Peyer's patch (tissue), 4 donors: ENCODE measurements at regions not wholly inside any gene's neighbourhood (a gene's known extent, or its start where the extent isn't known, plus 50 kb on each side); places are given as distances from the start of the nearest gene placed in this dataset.

Experiments
- CTCF ChIP-seq, 6 experiments: fragments of 450-650 bp in 4 of 6; fragments of 200-600 bp in 2 of 6; sonication (generic) in 1 of 6; IDR thresholded peaks; one replicate each; pipeline ENCODE4 v1.5.1; 2017 to 2019; ENCODE audit warnings: antibody characterized with exemption in 6 of 6, mild to moderate bottlenecking in 3 of 6, moderate library complexity in 1 of 6
- POLR2A ChIP-seq, 2 donors: fragments of 450-650 bp; IDR thresholded peaks; one replicate each; pipeline ENCODE4 v1.5.1; 2017; ENCODE audit warnings: antibody characterized with exemption in 2 of 2, mild to moderate bottlenecking in 2 of 2, moderate library complexity in 2 of 2

GRCh38 chr1:220363196-220363837 lies 91.1 kb upstream of the RAB3GAP2 start:
- no peak for TF ChIP-seq CTCF (IDR thresholded peaks at IDR 0.05)
- no peak for TF ChIP-seq POLR2A (IDR thresholded peaks at IDR 0.05)
